A549 (cell line): ENCODE measurements at regions not wholly inside any gene's neighbourhood (a gene's known extent, or its start where the extent isn't known, plus 50 kb on each side); places are given as distances from the start of the nearest gene placed in this dataset.

Experiments used
- EHMT2 ChIP-seq: fragments of 200-600 bp; sonication (generic); IDR thresholded peaks from 2 replicates; pipeline ENCODE4 v1.6.1; 2016; ENCODE audit warnings: antibody characterized with exemption, low read depth, mild to moderate bottlenecking, moderate library complexity
- EP300 ChIP-seq, 2 experiments: fragments of >200 bp; sonication (Bioruptor Twin); formaldehyde crosslinking; IDR thresholded peaks; 2 replicates in 1 of 2; 3 replicates in 1 of 2; pipeline ENCODE4 v1.6.1; 2016 to 2017
- JUNB ChIP-seq: fragments of >200 bp; sonication (Bioruptor Twin); formaldehyde crosslinking; IDR thresholded peaks from 2 replicates; pipeline ENCODE4 v1.6.1; 2016
- KDM1A ChIP-seq: fragments of 200-600 bp; sonication (generic); IDR thresholded peaks from 2 replicates; pipeline ENCODE4 v1.6.1; 2016; ENCODE audit warnings: low read depth, mild to moderate bottlenecking
- KDM5A ChIP-seq: fragments of 200-600 bp; sonication (generic); IDR thresholded peaks from 2 replicates; pipeline ENCODE4 v1.6.1; 2016; ENCODE audit warnings: antibody characterized with exemption, mild to moderate bottlenecking
- NR3C1 ChIP-seq: fragments of >200 bp; sonication (Bioruptor Twin); formaldehyde crosslinking; IDR thresholded peaks from 3 replicates; pipeline ENCODE4 v1.6.1; 2017
- POLR2A ChIP-seq: IDR thresholded peaks from 2 replicates; pipeline ENCODE4 v1.6.1; 2012; ENCODE audit warnings: mild to moderate bottlenecking, low read length
- RAD21 ChIP-seq, 2 experiments: fragments of >200 bp in 1 of 2; sonication (Bioruptor Twin) in 1 of 2; formaldehyde crosslinking in 1 of 2; IDR thresholded peaks in 1 of 2; conservative IDR thresholded peaks in 1 of 2; 2 replicates in 1 of 2; 3 replicates in 1 of 2; pipeline ENCODE4 v1.6.1; 2012 to 2018; ENCODE audit warnings: inconsistent platforms in 1 of 2
- RFX5 ChIP-seq: fragments of 450-650 bp; IDR thresholded peaks from 2 replicates; pipeline ENCODE4 v1.7.1; 2014; ENCODE audit warnings: antibody characterized with exemption, mild to moderate bottlenecking, moderate library complexity
- TF ChIP-seq, protein P1 (sequence below): IDR thresholded peaks from 2 replicates; pipeline ENCODE4 v1.6.1; 2012; ENCODE audit warnings: low read depth, borderline replicate concordance
- TF ChIP-seq, protein P2 (sequence below): fragments of >200 bp; sonication (Bioruptor Twin); formaldehyde crosslinking; IDR thresholded peaks from 3 replicates; pipeline ENCODE4 v1.5.1; 2016

DNA sequence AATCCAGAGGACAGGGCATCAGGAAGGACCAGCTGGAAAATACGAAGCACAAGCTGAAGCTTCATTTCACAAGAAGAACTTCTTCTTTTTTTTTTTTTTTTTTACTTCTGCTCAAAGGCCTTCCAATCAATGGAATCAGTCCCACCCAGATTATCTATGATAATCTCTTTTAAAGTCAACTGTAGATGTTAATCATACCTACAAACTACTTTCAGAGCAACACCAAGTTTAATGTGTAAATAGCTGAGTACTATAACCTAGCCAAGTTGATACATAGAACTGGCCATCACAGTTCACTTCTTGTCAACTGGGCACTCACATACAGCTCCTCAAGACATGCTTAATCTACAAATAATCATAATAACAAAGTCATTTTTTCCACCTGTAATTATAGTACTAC lies 1645.9 kb upstream of the CELF4 start:
- TF ChIP-seq EP300 (IDR thresholded peaks at IDR 0.05), result no peak
- no peak for TF ChIP-seq NR3C1
- no peak for TF ChIP-seq JUNB
- no peak for TF ChIP-seq KDM1A
- TF ChIP-seq KDM5A, result no peak
- TF ChIP-seq, protein P1, sequence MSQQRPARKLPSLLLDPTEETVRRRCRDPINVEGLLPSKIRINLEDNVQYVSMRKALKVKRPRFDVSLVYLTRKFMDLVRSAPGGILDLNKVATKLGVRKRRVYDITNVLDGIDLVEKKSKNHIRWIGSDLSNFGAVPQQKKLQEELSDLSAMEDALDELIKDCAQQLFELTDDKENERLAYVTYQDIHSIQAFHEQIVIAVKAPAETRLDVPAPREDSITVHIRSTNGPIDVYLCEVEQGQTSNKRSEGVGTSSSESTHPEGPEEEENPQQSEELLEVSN, result no peak
- TF ChIP-seq, protein P2, sequence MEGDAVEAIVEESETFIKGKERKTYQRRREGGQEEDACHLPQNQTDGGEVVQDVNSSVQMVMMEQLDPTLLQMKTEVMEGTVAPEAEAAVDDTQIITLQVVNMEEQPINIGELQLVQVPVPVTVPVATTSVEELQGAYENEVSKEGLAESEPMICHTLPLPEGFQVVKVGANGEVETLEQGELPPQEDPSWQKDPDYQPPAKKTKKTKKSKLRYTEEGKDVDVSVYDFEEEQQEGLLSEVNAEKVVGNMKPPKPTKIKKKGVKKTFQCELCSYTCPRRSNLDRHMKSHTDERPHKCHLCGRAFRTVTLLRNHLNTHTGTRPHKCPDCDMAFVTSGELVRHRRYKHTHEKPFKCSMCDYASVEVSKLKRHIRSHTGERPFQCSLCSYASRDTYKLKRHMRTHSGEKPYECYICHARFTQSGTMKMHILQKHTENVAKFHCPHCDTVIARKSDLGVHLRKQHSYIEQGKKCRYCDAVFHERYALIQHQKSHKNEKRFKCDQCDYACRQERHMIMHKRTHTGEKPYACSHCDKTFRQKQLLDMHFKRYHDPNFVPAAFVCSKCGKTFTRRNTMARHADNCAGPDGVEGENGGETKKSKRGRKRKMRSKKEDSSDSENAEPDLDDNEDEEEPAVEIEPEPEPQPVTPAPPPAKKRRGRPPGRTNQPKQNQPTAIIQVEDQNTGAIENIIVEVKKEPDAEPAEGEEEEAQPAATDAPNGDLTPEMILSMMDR, result no peak
- no peak for TF ChIP-seq RAD21 (conservative IDR thresholded peaks at IDR 0.05 in 1 of 2, IDR thresholded peaks at IDR 0.05 in 1 of 2)
- TF ChIP-seq RFX5, result no peak
- TF ChIP-seq EHMT2, result no peak
- no peak for TF ChIP-seq POLR2A
